HG02623 (cell line): ENCODE measurements at regions not wholly inside any gene's neighbourhood (a gene's known extent, or its start where the extent isn't known, plus 50 kb on each side); places are given as distances from the start of the nearest gene placed in this dataset.

Experiments
- ATAC-seq: cut with Tn5 transposase; IDR thresholded peaks from one replicate; pipeline ENCODE4 v1.9.1; 2021; ENCODE audit warnings: moderate library complexity; ENCODE audit not compliant: unreplicated experiment

DNA sequence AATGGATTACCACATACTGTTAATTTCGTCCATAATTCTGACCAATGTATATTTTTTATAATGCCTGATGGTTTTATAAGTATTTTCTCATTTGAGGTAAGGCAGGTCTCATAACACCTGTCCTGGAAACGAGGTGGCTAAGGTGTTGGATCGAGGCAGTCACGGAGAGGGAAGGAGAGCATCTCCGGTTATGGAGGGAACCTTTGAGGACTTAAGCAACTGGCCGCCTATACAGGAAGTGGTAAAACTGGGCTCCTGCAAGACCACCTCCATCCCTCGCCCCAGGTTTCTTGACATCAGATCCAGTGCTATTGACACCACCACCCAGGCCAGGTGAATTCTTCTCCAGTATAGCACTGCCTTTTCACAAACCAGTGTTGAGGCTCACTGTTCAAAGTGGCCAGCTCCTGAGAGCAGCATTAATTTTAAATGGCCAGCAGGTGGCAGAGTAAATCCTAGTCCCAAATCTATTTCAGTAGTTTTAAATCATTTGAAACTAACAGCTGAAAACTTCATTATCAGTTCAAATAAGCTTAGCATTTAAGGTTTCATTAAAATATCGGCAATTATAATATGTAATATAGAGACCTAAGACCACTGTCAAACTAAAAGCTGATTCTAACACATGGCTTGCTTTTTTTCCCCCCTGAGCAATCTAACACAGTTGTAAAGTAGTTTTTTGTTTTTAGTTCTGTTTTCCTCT, 100.8 kb downstream of the PPM1A start:
- ATAC-seq = peak; percentile 64

DNA sequence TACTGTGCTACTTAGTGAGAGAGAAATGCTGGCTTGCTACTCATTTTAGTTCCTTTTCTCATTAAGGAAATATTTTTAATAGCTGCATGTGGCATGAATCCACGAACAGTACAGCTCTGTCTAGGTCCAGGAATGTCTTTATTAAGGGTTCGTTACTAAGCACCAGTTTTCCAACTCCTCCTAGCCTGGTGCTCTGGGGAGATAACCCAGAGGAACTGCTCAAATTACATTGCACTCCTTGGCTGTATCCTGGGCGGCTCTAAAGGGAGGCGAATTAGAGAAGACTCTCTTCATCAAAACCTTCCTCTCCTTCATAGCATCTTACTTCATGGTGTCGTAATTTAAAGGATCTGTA, 101.3 kb downstream of the PPM1A start:
- no peak for ATAC-seq

DNA sequence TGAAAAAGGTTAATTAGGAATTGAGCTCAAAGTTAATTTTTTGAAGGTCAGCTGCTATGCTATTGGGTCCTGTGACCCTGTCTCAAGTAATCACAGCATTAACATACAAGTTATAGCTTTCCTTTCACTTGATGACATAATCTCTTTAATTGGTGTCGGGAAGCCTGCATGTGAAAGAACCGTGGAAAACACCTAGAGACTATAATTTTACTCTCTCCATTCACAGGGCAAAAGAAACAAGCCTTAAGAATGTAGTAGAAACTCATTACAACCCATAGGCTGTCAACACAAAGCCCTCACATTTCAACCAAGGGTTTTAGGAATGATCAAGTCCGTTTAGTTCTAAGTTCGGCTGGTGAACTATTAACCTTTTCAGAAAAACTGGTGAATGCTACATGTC, 104.4 kb downstream of the PPM1A start:
- no peak for ATAC-seq

DNA sequence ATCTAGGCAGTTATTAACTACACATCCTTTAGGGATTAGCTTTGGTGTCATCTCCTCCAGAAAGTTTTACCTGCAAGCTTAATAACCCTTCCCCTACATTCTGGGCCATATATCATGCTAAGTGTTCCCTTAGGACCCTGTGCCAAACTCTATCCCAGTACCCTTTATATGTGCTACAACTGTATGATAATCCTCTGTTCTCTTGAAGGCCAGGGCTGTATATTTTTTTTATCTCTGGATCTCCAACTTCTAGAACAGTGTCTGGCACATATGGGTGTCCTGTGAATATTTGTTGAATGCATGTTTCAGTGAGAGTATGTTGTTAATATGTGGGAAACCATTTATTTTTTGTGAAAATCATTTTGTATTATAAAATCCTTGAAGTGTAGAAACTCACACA, 106.7 kb downstream of the PPM1A start:
- ATAC-seq = no peak

DNA sequence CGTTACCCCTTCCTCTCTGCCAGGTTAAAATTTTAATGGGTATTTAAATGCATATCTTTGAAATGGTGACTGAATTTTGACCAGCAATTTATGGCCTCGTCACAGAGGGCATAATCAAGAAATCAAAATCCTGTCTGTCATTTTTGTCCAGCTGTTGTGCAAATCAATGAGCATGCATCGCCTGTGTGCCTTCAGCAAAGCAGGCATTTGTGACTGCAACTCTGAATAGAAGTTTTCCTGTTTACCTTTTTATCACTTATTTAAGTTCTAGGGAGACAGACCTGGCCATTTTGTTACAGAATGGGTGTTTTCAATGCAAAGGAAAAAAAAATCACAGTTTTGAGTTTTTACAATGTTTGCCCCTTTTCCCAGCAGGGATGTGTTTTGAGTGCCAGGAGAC, 107.4 kb downstream of the PPM1A start:
- ATAC-seq = no peak

DNA sequence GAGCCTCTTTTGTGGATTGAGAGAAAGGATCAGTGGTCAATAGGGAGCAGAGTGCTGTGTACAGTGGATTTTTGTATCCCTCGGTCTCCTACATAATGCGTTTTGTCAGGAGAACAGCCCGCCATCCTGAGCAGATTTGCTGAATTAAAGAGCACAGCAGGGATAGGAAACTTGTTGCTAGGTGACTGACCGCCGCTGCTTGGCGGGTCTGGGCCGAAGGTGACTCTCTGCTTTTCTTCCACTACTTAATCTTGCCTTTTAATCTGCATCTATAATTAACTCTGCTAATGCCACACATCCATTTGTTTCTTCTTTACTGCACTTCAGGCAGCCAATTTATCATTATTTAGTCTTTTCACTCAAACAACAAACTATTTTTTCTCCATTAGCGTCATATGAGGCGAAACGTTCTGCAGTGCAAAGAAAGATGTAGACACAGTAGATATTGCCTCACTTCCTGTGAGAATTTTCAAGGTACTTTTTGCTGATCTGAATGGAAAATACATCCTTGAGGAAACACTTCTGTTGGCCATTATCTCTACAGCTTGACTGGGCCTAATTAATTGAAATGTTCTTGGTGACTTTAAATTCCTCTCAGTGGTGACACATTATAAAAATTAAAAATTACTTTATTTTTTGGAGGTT, 108.0 kb downstream of the PPM1A start:
- ATAC-seq = no peak

DNA sequence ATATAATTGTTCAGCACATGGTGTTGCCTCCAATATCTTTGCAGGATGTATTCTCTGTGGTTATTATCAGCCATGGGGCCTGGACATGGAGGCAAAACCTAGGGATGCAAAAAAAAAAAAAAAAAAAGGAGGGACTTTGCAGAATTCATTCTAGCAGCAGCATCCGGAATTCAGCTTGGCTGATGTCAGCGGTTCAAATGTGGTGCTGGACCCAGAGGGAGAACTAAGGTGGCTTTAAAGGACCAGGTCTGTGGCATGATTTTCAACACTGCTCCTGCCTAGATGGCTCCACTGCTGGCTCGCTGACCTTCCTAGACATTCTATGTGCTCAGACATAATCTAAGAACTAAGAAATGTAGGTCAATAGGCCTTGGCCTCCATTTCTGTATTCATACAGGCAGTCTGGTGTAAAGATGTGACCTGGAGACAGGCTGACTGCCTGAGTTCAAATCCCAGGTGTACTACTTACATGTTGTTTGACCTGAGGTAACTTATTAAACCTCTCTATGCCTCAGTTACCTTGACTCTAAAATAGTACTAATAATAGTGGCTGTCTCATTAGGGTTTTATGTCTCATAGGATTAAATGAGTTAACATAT, 108.6 kb downstream of the PPM1A start:
- no peak for ATAC-seq

DNA sequence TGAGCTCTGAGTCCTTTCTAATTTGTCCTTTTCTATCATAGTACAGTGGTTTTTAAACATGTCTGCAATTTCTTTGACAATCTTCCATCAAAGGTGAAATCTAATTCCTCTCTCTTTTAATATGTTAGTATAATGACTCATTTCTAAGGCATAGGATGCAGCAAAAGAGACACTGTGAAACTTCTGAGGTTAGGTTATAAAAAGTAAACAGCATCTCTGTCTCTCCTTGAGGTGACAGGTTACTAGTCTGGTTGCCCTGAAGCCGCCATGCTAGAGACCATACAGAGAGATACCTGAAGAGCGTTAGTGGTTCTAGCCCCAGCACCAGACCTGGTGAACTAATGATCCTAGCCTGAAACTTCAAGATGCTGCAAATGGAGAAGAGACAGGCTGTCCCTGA, 114.3 kb downstream of the PPM1A start:
- no peak for ATAC-seq

DNA sequence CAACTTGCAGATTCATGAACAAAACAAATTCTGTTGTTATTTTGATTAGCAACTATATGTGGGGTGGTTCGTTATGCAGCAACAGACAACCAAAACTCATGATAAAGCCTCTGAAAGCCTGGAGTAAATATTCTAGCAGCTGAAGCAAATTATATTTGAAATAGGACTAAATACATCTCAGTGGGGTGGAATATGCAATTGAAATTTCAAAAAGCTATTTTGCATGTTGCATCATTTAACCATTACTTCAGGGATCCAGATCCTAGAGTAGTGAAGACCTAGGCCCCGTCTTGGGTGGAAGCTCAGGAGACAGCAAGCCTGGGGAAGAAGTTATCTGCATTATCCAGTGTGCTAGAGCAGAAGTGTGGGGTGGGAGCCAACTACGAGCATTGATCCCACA, 114.7 kb downstream of the PPM1A start:
- ATAC-seq = no peak

DNA sequence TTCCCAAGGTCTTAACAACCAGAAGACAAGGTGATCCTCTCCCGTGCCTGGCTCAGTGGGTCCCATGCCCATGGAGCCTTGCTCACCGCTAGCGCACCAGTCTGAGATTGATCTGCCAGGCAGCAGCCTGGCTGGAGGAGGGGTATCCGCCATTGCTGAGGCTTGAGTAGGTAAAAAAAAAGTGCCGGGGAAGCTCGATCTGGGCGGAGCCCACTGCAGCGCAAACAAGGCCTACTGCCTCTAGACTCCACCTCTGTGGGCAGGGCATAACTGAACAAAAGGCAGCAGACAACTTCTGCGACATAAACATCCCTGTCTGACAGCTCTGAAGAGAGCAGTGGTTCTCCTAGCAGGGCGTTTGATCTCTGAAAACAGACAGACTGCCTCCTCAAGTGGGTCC, 104.0 kb downstream of the C14orf39 start:
- ATAC-seq = no peak
